Omental fat pad (tissue), 3 donors: ENCODE measurements at regions not wholly inside any gene's neighbourhood (a gene's known extent, or its start where the extent isn't known, plus 50 kb on each side); places are given as distances from the start of the nearest gene placed in this dataset.
"Not testable (repeated sequence)": the region's sequence is repeated elsewhere in the genome, so short reads cannot be mapped to it uniquely, and the experiment has no call there.

Experiments used
- ATAC-seq: fragments of 150-250 bp; one replicate; pipeline ENCODE4 v1.9.1; 2016; ENCODE audit warnings: mild to moderate bottlenecking, moderate library complexity; ENCODE audit not compliant: low FRiP score
- DNase-seq: peaks from one replicate; pipeline ENCODE4 v3.0.0-alpha.2; 2019; ENCODE audit warnings: low spot score
- TF ChIP-seq, protein P1 (sequence below), 3 donors: fragments of 450-650 bp; IDR thresholded peaks; one replicate each; pipeline ENCODE4 v1.5.1; 2016 to 2017; ENCODE audit warnings: antibody characterized with exemption in 3 of 3, mild to moderate bottlenecking in 3 of 3, moderate library complexity in 2 of 3

- DNase-seq (no peak), ATAC-seq (no peak)
- TF ChIP-seq, protein P1, sequence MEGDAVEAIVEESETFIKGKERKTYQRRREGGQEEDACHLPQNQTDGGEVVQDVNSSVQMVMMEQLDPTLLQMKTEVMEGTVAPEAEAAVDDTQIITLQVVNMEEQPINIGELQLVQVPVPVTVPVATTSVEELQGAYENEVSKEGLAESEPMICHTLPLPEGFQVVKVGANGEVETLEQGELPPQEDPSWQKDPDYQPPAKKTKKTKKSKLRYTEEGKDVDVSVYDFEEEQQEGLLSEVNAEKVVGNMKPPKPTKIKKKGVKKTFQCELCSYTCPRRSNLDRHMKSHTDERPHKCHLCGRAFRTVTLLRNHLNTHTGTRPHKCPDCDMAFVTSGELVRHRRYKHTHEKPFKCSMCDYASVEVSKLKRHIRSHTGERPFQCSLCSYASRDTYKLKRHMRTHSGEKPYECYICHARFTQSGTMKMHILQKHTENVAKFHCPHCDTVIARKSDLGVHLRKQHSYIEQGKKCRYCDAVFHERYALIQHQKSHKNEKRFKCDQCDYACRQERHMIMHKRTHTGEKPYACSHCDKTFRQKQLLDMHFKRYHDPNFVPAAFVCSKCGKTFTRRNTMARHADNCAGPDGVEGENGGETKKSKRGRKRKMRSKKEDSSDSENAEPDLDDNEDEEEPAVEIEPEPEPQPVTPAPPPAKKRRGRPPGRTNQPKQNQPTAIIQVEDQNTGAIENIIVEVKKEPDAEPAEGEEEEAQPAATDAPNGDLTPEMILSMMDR (IDR thresholded peaks at IDR 0.05): no peak
Measured at GRCh38 chr4:123676890-123677229, 280.3 kb downstream of the SPRY1 start.

- DNase-seq (no peak), ATAC-seq (no peak)
- TF ChIP-seq, protein P1 (IDR thresholded peaks at IDR 0.05): no peak
Measured at GRCh38 chr4:123682931-123683330, 286.3 kb downstream of the SPRY1 start.

DNA sequence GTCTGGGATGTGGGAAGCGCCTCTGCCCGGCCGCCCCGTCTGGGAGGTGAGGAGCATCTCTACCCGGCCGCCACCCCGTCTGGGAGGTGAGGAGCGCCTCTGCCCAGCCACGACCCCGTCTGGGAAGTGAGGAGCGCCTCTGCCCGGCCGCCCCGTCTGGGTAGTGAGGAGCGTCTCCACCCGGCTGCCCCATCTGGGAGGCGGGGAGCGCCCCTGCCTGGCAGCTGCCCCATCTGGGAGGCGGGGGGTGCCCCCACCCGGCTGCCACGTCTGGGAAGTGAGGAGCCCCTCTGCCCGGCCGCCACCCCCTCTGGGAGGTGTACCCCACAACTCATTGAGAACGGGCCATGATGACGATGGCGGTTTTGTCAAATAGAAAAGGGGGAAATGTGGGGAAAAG, 288.3 kb downstream of the SPRY1 start:
- ATAC-seq, DNase-seq: not testable (repeated sequence)

DNA sequence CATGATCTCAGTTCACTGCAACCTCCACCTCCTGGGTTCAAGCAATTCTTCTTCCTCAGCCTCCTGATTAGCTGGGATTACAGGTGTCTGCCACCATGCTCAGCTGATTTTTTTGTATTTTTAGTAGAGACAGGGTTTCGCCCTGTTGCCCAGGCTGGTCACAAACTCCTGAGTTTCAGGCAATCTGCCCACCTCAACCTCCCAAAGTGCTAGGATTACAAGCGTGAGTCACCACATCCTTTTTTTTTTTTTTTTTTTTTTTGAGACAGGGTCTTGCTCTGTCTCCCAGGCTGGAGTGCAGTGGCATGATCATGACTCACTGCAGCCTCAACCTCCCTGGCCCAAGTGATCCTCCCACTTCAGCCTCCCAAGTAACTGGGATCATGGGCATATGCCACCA, 298.9 kb downstream of the SPRY1 start:
- not testable (repeated sequence) for DNase-seq, ATAC-seq

- DNase-seq (no peak), ATAC-seq (no peak)
- TF ChIP-seq, protein P1 (IDR thresholded peaks at IDR 0.05): no peak
Measured at GRCh38 chr4:123696687-123697086, 300.1 kb downstream of the SPRY1 start.

- ATAC-seq (no peak), DNase-seq (no peak)
- TF ChIP-seq, protein P1 (IDR thresholded peaks at IDR 0.05): no peak
Measured at GRCh38 chr4:123698556-123698955, 302.0 kb downstream of the SPRY1 start.

DNA sequence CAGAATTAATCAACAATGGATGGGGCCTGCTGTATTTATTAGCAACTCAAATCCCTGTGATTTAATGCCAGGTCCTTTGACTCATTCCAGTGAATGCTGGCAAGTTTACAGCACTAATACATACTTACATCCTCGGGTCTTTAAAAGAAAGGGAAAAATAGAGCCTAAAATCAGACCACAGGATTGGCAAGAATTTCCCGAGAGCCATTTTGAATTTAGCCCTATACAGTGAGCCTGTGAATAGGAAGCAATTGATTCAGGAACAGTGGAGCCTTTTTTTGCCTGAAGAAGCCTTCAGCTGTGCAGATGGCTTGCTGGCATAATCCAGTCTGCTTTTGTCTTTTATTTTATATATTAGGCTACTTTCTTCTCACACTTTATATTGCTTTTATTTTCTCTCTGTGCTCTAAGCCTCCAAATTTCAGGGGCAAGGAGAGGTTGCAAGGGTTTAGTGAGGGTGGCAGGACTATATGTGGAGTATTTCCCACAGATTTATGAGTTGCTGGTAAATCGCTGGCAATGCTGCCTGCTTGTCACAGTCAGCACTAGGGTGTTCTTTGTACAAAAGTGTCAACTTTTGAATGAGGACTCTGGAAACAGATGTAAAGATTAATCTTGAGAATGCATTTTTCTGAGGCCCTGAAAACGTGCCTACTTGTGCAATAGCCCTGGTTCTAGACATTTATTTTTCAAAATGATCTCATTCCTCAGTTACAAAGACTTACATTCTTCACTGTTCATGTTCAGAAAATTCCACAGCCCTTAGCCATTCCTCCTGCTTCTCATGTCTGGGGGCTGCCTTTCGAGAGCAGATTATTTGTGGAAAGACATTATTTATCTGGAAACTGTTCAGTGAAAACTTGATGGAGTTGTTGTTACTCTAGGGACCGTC, 303.5 kb downstream of the SPRY1 start:
- no peak for DNase-seq

GRCh38 chr4:123701131-123701575, 304.6 kb downstream of the SPRY1 start:
- TF ChIP-seq, protein P1 (IDR thresholded peaks at IDR 0.05): no peak
- ATAC-seq: no peak
- DNase-seq: no peak

More for the DNA sequence above, 303.5 kb downstream of the SPRY1 start:
- TF ChIP-seq, protein P1 (IDR thresholded peaks at IDR 0.05): no peak
- ATAC-seq: peak; percentile 90
